GM12874 (cell line): ENCODE measurements at regions not wholly inside any gene's neighbourhood (a gene's known extent, or its start where the extent isn't known, plus 50 kb on each side); places are given as distances from the start of the nearest gene placed in this dataset.

Experiments
- CTCF ChIP-seq: IDR thresholded peaks from 2 replicates; pipeline ENCODE4 v1.5.1; 2011; ENCODE audit warnings: low read depth, mild to moderate bottlenecking, control low read depth, low read length, moderate library complexity; ENCODE audit not compliant: insufficient read depth

- TF ChIP-seq CTCF: no peak
Observed at GRCh38 chr5:97555644-97555981, 372.6 kb upstream of the RIOK2 start.

GRCh38 chr5:97559827-97560598, 377.0 kb upstream of the RIOK2 start:
- TF ChIP-seq CTCF: no peak

- TF ChIP-seq CTCF: no peak
Observed at GRCh38 chr5:97560599-97560993, 377.5 kb upstream of the RIOK2 start.

GRCh38 chr5:97563050-97563657, 380.1 kb upstream of the RIOK2 start:
- TF ChIP-seq CTCF: no peak

GRCh38 chr5:97568382-97568781, 385.3 kb upstream of the RIOK2 start:
- no peak for TF ChIP-seq CTCF

- no peak for TF ChIP-seq CTCF
Observed at GRCh38 chr5:97570242-97570641, 387.2 kb upstream of the RIOK2 start.

GRCh38 chr5:97575322-97575721, 392.3 kb upstream of the RIOK2 start:
- no peak for TF ChIP-seq CTCF
